GM19240 (cell line): ENCODE measurements at regions not wholly inside any gene's neighbourhood (a gene's known extent, or its start where the extent isn't known, plus 50 kb on each side); places are given as distances from the start of the nearest gene placed in this dataset.

Experiments used
- DNase-seq: peaks from one replicate; pipeline ENCODE4 v3.0.0; 2011; ENCODE audit warnings: low spot score; ENCODE audit not compliant: insufficient read length

DNA sequence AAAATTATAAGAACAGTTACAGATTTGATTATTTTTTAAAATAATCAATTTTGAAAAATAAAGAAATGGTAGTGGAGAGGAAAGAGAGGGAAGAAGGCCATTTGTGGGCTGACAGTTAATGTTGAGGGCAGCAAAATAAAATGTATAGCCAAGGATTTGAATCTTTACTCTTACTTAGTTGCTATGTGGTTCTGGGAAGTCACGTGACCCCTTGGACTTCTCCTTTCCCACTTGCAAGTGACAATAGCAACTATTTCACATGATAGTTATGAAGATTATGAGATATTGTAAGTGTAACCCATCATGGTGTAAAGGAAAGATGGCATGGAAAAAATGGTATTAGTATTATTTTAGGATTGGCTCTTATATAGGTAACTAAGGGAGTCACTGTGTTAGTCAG lies 567.3 kb upstream of the GHITM start:
- no peak for DNase-seq

DNA sequence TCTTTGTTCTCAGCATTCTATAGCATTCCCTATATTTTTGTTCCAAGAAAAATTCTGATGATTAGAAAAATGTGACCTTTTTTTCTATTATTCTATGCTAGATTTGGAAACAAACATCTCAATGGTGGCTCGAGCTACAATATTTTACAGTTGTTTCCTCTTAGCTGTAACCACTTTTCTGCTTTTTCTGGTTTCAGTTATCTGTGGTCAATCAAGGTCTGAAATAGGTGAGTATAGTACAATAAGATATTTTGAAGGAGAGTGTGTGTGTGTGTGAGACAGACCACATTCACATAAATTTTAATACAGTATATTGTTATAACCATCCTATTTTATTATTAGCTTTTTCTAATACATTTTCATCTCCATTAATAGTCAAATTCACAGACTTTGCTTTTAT lies 564.5 kb upstream of the GHITM start:
- DNase-seq: no peak

- DNase-seq: no peak
Measured at GRCh38 chr10:83577421-83577820, 561.9 kb upstream of the GHITM start.

GRCh38 chr10:83580373-83581012 lies 558.8 kb upstream of the GHITM start:
- no peak for DNase-seq

DNA sequence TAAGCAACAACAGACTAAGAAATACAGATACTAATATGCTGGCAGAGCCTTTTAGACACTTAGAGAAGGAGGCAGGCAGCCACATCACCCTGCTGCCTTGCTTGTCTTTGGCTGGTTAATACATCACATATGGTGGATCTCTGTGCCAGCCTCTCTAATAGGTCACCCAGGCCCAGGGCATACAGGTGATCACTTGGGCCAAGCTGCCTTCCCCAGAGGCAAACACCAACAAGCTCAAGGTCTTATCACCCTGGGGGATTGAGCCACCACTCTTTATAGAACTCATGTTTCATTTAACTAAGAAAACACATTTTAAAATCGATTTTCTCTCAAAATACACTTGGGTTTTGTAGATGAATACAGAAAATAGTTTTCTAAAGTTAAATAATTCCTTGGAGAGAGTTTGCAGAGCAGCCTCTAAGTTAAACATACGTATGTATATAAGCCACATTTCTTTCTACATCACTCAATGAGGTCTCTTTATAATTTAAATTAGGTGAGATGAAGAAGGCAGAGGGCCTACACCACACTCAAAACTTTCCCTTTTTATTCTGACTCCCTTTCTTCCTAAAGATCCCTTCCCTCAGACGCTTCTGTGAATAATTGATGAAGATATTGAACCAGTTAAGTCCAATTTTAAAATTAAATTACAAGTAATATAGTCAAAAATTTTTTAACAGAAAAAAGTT lies 556.8 kb upstream of the GHITM start:
- no peak for DNase-seq

DNA sequence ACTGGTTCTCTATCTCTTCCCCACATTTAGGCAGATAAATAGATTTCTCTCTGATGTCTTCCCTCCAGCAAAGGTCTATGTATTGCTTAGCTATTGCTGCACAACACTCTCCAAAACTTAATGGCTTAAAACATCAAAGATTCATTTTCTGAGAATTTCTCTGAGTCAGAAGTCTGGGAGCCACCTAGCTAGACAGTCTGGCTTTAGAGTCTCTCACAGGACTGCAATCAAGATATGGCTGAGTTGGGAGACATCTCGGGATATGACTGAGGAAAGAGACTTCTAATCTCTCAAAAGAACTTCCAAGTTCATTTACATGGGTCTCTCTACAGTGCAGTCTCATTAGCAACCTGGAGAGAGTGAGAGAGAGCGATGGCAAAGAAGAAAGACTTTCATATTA lies 553.6 kb upstream of the GHITM start:
- no peak for DNase-seq

GRCh38 chr10:83592337-83592935 lies 546.9 kb upstream of the GHITM start:
- DNase-seq: no peak

- DNase-seq: peak; percentile 11
Measured at GRCh38 chr10:83603708-83604107, 535.6 kb upstream of the GHITM start.

DNA sequence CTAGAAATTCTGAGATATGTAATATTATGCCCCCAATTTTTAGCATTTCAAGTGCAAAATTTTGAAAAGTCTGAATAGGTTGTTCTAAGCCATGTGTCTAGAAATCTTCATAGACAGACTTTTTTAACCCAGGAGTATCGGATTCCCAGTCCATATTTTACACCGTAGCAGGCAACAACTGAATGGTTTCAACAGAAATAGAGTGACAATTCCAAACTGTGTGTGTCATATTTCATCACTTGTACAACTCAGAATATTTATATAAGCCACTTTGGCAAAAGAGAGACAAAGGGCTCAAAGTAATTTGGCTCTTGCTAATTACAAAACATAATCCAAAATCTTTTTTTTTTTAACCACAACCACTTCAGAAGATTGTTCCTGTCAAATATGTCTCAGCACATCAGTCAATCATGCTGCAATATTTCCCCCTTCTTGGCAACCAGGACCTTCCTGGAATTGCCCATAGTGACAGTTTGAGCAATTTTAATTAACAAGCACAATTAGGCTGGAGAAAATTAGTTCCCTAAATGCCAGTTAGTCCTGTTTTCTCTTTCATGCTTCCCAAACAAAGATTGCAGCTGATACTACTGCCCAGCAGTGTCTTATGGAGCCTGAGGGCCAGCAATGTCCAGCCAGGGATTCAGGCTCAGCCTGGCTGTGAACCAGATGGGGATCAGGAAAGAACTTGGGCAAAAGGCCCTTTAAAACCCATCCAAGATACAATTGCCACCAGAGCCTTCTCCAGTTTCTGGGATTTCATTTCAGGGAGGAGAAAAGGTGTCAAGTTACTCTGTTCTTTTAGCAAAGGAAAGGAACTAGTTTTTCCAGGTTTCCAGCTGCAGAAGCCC lies 533.3 kb upstream of the GHITM start:
- no peak for DNase-seq

GRCh38 chr10:83607959-83608745 lies 531.2 kb upstream of the GHITM start:
- no peak for DNase-seq

DNA sequence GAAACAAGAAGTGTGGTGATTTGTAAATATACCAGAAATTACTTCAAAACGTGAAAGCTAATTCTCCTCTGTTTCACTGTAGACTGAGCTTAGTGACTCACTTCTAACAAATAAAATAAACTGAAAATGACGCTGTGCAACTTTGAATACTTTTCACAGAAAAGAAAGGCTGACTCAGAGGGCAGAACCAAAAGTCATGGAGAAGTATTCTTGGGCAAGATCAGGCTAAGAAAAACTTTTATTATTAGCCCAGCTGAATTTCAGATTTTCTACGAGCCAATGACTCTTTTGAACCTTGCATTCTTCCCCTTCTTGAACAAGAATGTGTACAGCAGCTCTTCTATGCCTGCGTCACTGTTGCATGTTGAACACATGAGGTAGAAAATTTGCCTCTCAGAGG lies 527.3 kb upstream of the GHITM start:
- no peak for DNase-seq

- DNase-seq: no peak
Measured at GRCh38 chr10:83612746-83613145, 526.6 kb upstream of the GHITM start.

GRCh38 chr10:83617172-83617571 lies 522.1 kb upstream of the GHITM start:
- DNase-seq: no peak

DNA sequence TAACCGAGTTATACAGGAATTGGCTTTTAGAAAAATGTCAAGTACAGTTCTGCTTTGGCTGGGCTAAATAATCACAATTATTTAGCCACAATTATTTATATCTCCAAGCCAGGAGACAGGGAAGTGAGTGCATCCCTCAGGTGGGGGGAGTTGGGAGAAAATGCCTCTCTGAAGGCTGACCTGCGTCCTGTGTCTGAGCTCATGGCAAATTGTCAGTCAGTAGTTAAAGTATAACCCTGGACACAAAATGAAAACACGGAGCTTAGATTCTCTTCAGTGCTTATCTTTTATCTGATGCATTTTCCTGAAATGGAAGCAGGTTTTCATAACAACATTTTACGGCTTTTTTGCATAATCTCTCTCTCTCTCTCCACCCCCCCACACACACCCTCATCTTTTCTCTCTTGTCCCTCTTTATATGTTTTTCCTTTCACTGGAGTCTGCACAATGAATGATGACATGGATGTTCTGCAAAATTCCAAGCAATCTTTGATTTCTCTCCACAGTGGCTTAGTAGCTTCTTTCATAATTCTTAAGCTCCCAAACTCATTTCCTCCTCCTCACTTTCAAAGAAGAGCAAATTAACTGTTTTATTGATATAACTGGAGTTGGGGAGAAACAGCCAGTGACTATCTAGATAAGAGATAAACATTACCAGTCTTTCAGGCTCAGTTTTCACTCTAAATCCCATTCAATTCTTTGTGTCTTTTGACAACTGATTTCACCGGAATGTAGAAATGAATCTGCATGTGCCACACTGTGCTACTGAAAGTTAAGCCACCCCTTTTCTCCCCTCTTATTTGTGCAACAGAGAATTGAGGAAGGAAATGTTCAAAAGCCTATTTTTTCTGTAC lies 521.4 kb upstream of the GHITM start:
- no peak for DNase-seq

DNA sequence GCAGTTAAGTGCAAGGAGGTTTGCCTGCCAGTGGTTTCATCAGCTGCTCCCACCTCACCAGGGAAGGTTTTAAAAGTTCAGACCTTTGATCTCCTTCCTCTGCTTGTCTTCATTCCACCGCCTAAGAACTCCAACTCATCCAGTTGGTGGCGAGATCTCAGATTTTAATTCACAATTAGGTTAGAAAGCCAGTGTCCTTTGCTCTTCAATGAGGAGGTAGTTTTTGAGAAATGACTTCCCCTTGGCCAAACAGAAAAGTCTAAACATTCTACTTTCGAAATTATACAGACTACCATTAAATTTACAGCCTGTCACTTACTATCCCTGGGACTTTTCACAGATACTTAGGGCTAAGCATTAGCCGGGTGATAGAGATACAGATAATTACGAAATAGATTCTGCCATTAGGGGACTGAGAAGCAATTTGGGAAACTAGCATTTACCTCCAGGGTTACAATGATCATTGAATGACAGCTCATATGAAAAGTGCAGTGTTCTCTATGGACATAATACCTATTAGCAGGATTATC lies 513.4 kb upstream of the GHITM start:
- DNase-seq: no peak

DNA sequence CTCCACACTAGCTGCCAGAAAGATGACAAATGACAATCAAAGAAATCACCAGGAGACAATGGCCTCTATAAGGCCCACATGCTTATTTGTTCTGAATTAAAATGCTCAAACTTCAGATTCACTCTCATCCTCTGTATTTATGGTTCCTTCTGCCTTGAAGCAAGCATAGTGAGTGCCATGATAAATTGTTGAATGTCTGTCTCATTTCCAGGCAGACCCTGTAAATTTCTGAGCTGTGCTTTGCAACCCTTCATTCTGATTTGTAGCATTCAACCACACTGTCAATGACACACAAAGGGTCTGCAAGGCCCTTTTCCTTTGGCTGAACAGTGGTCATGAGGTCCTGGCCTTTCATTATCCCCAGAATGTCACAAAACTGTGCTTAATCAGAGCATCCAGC lies 506.6 kb upstream of the GHITM start:
- no peak for DNase-seq

- no peak for DNase-seq
Measured at GRCh38 chr10:83633547-83633946, 505.8 kb upstream of the GHITM start.

DNA sequence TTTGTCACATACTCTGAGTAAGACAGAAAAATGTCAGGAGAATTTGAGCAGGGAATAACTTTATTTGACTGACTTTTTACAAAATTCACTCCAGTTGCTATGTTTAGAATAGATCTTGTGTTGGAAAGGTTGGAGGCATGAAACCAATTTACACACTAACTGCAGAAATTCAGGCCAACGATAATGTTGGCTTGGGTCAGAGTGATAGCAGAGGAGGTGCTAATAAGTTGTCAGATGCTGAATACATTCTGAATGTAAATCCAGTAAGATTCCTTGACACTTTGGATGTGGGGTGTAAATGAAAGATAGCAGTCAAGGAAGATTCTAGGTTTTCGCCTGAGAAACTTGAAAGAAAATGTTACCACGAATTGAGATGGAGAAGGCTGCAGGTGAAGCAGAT lies 502.5 kb upstream of the GHITM start:
- no peak for DNase-seq

DNA sequence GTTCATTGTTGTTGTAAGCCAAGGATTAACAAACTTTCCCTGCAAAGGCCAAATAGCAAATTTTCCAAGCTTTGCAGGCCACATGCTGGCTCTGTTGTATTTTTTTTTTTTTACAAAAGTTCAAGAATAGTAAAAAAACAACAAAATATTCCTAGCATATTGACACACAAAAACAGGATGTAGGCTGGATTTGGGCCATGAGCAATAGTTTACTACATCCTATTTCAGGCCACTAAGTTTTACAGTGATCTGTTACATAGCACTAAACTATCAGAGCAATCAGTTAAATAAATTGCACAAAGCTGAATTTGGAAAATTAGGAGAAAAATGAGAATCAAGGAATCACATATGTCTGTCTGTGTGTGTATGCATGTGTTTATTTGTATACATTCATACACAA lies 491.8 kb upstream of the GHITM start:
- no peak for DNase-seq

GRCh38 chr10:83648201-83648600 lies 491.1 kb upstream of the GHITM start:
- no peak for DNase-seq
